ENCODE measurements at regions not wholly inside any gene's neighbourhood (a gene's known extent, or its start where the extent isn't known, plus 50 kb on each side); places are given as distances from the start of the nearest gene placed in this dataset.

GRCh38 chr16:50901062-50901461 lies 159.2 kb downstream of the CYLD start:
- TF ChIP-seq CTCF (IDR thresholded peaks at IDR 0.05), result no peak
- no peak for TF ChIP-seq POLR2A (IDR thresholded peaks at IDR 0.05)

All from adrenal gland (tissue), 5 donors.